Fibroblast of the conjunctiva (primary cell): ENCODE measurements at regions not wholly inside any gene's neighbourhood (a gene's known extent, or its start where the extent isn't known, plus 50 kb on each side); places are given as distances from the start of the nearest gene placed in this dataset.

Experiments
- DNase-seq: peaks from one replicate; pipeline ENCODE4 v3.0.0-alpha.2; 2010; ENCODE audit warnings: low read depth

DNA sequence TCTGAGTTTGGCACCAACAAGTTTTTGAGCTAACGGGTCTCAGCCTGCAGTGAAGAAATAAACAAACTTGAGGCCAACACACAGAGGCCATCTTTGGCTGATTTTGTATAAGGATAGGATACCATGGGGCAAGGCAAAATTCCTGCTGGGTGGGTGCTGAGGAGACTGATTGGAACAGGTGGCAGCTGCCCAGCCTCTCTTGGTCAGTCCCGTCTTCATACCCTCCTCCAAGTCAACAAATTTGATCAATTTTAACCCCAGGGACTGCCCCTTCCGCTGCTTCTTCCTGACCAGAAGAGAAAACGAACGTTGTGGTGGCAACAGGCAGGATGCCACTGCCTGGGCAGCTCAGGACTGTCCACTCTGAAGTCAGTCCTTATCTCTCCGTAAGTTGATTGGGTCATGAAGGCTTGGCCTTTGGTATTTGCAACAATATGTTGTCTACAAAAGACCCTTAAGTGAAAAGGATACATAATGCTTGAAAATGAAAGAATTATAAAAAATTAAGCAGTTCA, 139.3 kb downstream of the SPP2 start:
- no peak for DNase-seq

GRCh38 chr2:234189230-234189629, 138.7 kb downstream of the SPP2 start:
- no peak for DNase-seq

DNA sequence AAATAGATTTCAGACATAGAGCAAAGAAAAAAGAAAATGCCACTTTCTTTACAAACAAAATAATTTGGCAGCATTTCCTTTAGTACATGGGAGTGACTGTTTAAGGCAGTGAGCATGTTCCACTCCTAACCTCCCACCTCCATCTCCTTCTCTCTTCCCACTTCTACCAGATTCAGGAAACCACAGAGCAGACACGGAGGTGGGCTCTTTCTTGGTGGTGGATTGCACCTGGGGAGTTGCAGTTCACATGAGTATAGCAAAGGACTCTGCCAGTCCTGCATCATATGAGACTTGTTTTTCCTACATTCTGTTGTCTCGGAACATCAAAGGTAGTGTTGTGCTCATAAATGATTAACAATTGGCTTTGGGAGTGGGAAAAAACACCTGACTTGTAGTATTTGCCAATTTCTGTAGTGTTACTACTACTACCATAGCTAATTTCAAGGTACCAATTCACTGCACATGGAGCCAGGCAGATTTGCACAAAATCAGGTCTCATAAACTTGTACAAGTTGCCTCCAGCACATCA, 137.2 kb downstream of the SPP2 start:
- no peak for DNase-seq

- DNase-seq = no peak
These were observed 130.6 kb downstream of the SPP2 start for GRCh38 chr2:234181121-234181520.

DNA sequence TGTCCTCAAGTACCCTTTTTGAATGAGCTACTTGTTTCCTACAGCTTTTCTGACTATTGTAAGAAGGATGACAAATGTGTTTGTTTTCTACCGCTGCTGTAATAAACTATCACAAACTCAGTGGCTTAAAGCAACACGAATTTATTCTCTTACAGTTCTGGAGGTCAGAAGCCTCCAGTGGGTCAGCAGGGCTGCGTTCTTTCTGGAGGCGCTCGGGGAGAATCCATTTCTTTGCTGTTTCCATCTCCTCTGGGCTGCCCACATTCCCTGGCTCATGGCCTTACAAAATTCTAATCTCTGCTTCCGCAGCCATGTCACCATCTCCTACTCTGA, 128.5 kb downstream of the SPP2 start:
- DNase-seq = no peak

DNA sequence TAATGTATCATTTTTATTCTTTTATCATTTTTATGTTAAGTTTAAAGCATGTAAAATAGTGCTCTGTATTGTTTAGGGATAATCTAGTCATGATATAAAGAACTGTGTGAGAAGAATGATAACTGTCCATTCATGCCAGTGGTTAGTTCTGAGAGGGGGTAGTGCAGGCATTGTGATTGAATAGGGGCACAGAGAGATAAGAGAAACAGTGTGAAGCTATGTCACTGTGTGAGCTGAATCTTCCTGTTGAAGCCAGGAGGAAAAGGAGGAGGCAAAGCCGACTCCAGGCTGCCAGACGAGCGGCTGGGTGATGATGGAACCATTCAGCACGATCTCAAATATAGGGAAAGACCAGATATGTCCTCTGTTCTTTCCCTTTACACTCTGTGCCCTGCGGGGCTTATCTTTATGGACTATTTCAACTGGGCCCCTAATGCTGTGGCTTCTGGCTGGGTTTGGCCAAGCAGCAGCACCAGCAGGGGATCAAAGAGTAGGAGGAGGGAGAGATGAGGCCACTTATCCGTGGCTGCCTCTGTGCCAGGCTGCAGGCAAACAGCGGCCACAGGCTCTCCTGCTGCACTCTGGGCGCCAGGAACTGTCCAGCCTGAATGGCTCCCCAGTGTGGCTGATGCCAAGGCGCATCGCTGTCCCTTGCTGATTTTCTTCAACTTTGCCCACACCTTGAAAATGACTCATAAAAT, 128.0 kb downstream of the SPP2 start:
- DNase-seq = no peak

- no peak for DNase-seq
These were observed 125.1 kb downstream of the SPP2 start for GRCh38 chr2:234175649-234176048.

GRCh38 chr2:234174742-234175141, 124.2 kb downstream of the SPP2 start:
- no peak for DNase-seq

DNA sequence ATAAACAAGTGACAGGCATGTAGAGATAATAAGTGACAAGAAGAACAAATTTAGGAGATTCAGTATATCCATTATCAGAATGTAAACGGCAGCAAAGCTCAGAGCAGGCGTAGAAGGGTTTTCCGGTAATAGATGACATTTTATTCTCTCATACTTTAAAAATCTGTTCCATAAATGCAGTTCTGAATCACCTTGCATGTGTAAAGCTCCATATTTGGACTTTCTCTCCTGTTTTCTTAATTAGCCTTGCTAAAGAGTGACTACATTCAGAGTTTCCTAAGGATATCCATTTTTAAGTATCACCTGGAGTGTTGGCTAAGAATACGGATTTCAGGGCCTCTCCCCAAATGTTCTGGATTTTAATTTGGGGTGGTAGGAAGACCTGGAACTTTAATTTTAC, 122.0 kb downstream of the SPP2 start:
- DNase-seq = no peak

GRCh38 chr2:234172066-234172465, 121.6 kb downstream of the SPP2 start:
- DNase-seq = no peak

DNA sequence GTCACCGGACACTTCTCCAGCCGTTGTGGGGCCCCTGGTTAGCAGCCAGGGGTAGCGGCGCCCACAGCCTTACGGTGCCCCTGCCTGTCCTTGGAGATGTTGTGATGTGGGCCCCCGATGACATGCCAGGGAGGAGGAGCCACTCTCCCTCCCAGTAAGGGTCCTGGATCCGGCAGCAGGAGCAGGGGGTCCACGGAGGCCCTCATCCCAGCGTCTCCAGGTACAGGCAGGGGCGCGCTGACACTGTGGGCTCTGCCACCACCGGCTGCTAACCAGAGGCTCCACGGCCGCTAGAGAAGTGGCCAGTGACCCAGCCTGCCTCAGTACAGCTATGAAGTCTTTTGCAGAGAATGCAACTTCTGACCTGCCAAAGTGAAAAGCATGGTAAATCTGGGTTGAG, 121.2 kb downstream of the SPP2 start:
- DNase-seq = no peak

GRCh38 chr2:234169674-234170073, 119.2 kb downstream of the SPP2 start:
- DNase-seq = no peak

DNA sequence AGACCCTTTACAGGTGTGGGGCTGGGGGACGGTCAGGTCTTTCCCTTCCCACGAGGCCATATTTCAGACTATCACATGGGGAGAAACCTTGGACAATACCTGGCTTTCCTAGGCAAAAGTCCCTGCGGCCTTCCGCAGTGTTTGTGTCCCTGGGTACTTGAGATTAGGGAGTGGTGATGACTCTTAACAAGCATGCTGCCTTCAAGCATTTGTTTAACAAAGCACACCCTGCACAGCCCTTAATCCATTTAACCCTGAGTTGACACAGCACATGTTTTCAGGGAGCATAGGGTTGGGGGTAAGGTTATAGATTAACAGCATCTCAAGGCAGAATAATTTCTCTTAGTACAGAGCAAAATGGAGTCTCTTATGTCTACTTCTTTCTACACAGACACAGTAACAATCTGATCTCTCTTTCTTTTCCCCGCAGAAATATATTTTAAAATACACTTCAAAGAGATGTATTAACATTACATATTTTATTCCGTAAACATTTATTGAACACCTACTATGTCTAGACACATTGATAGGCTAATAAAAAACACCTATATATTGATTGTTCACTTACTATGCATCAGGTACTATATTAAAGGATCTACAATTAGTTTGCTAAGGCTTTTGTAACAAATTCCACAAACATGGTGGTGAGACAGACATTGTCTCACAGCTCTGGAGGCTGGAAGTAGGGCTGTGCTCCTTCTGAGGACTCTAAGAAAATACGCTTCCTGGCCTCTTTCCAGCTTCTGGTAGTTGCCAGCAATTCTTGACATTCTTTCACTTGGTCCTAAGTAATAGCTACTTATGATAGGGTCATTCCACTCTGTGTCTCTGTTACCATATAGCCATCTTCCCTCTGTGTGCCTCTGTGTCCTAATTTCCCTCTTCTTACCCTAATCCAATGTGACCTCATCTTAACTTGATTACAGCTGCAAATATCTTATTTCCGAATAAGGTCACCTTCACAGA, 118.4 kb downstream of the SPP2 start:
- DNase-seq = peak; percentile 29

DNA sequence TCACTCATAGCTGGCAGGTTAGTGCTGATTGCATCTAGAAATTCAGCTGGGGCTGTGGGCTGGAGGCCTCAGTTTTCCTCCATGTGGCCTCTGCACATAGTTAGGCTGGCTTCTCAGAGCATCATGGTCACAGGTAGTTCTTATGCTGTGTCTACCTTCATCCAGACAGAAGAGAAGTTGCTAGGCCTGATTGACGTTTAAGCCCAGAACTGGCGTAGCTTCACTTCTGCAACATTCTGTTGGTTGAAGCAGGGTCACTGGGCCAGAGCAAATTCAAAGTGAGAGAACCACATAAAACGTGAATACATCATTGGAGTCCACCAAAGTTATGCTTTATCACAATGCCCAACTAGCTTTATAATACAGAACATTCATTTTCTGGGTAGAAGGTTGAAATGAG, 116.0 kb downstream of the SPP2 start:
- no peak for DNase-seq

DNA sequence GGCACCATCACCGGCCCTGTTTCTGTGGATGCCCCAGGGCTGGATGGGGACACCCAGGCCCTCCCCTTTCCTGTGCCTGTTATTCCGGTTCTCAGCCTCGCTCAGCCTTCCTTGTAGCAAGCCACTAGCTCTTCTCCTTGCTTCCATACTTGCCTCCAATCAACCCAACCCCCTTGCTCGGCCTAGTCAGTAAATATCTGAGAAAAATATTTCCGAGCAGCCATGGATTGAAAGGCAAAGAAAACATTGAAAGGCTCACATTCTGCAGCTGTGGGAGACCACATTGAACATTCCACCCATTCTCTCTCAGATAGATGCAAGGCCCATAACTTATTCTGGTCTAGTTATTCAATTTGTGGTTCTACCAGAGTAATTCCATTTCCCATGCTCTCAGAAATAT, 114.9 kb downstream of the SPP2 start:
- DNase-seq = no peak

GRCh38 chr2:234164493-234165413, 114.3 kb downstream of the SPP2 start:
- no peak for DNase-seq

GRCh38 chr2:234163510-234164045, 113.1 kb downstream of the SPP2 start:
- DNase-seq = no peak

DNA sequence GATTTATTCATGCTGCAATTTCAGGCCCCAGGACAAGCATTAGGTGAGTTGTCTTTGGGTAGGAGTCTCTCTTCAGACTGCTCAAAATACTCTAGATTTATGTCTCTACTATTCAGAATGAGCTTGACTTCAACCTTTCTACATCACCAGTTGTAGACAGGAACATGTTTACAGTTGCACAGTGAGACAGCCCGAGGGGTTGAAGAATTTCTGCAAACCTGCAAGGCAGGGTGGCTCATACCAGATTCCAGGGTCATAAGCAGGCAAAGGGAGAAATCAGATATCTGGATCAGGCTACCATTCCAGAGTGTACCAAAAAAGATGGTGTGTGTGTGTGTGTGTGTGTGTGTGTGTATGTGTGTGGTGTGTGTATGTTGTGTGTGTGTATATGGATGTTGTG, 112.4 kb downstream of the SPP2 start:
- DNase-seq = no peak

DNA sequence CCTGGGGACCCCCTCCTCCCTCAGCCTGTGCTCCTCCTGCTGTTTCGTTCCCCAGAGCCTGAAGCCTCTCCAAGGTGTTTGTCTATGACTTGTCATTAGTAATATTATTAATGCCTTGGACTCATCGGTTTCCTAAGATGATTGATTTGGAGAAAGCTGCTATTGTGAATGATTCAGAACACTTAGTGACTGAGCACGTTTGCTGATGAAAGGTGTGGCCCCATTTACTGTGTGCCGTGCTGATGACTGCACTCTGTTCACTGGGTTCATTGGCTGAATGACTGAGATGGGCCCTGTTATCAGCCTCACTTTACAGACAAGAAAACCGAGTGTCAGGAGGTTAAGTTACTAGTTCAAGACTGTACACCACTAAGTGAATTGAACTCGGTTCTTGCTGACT, 111.4 kb downstream of the SPP2 start:
- DNase-seq = no peak

DNA sequence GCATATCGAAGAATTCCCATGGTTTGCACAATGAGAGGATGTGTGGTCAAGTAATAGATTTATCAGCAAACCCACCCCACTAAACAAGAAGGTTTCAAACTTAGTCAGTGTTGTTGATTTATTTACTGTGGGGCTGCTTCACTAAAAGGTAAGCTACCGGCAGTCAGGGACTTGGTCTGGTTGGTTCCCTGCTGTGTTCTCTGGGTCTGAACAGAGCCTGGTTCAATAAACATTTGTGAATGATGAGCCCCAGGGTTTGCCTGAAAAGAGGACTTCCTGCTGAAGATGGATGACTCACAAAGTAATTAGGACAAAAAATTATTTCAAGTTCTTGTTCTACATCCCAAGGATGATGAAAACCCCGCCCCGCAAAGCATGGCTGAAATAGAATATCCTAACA, 108.3 kb downstream of the SPP2 start:
- DNase-seq = no peak

GRCh38 chr2:234157817-234158588, 107.5 kb downstream of the SPP2 start:
- no peak for DNase-seq
